LNCAP (cell line): ENCODE measurements at regions not wholly inside any gene's neighbourhood (a gene's known extent, or its start where the extent isn't known, plus 50 kb on each side); places are given as distances from the start of the nearest gene placed in this dataset.

Experiments
- TF ChIP-seq, protein P1 (sequence below): fragments of 450-650 bp; IDR thresholded peaks from 2 replicates; pipeline ENCODE4 v1.5.1; 2017; ENCODE audit warnings: mild to moderate bottlenecking

DNA sequence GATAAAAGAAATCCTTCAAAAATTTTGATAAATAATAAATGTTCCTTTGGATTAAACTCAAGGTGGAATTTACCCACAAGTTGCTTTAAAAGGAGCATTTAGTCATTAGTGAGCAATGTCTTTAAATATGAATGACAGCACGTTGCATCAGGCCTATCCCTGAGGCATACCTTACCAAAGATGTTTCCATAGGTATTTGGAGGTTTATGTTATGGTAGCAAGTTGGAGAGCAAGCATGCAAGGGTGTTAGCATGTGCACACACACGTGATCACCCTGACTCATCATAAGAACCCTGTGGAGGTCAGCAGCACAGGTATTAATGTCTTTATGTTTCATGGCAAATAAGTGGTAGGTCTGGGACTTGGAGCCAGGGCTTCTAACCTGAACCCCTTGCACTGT lies 159.9 kb downstream of the ACTR3 start:
- TF ChIP-seq, protein P1, sequence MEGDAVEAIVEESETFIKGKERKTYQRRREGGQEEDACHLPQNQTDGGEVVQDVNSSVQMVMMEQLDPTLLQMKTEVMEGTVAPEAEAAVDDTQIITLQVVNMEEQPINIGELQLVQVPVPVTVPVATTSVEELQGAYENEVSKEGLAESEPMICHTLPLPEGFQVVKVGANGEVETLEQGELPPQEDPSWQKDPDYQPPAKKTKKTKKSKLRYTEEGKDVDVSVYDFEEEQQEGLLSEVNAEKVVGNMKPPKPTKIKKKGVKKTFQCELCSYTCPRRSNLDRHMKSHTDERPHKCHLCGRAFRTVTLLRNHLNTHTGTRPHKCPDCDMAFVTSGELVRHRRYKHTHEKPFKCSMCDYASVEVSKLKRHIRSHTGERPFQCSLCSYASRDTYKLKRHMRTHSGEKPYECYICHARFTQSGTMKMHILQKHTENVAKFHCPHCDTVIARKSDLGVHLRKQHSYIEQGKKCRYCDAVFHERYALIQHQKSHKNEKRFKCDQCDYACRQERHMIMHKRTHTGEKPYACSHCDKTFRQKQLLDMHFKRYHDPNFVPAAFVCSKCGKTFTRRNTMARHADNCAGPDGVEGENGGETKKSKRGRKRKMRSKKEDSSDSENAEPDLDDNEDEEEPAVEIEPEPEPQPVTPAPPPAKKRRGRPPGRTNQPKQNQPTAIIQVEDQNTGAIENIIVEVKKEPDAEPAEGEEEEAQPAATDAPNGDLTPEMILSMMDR, result no peak

DNA sequence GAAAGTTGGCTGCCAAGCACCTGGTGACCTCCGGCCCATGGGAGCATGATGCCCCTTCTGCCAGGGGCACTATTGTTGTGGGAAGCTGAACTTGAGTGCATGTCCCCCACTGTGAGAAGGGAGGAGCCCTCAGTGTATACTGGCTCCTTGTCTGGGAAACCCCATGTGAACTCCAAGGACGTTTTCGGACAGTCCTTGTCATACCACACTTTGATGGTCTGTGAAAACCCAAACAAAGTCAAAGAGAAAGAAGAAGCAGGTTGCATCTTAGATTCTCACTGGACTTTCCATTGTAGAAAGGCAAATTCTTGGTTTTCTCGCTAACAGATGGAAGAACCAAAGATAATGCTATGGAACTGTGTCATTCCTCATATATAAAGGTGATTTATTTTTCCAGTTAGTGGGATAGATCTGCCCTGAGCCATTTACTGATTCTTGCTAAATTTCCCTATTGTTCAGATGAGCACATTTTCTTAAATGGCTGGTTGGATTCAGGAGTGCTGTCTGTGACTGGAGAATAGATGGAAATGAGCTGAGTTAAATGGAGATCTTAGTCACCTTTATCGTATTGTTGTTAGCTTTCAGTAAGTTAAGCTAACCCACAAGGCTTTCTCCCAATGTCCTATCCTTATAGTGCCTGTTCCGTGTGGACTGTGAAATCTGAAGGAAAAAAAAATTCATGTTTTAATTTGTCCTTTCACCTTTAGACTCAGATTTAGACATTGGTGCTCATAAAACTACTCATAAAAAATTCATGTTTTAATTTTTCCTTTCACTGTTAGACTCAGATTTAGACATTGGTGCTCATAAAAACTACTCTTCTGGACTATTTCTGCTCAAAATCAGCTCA lies 166.6 kb downstream of the ACTR3 start:
- TF ChIP-seq, protein P1, result no peak

DNA sequence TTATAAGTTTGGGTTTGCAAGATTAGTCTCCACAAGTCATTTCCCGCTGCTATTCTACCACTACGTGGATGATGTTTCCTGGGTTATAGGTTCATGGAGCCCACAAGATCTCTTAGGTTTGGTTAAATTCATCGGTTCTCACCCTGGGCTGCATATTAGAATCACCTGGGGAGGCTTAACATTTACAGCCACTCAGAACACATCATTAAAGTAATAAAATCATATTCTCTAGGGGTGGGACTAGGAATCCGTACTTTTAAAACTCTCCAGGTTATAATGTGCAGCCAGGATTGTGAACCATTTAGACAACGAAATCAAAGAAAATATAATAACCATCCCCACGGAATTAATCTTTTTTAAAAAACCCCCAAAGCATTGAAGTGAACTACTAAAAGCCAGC lies 167.7 kb downstream of the ACTR3 start:
- TF ChIP-seq, protein P1, result no peak

DNA sequence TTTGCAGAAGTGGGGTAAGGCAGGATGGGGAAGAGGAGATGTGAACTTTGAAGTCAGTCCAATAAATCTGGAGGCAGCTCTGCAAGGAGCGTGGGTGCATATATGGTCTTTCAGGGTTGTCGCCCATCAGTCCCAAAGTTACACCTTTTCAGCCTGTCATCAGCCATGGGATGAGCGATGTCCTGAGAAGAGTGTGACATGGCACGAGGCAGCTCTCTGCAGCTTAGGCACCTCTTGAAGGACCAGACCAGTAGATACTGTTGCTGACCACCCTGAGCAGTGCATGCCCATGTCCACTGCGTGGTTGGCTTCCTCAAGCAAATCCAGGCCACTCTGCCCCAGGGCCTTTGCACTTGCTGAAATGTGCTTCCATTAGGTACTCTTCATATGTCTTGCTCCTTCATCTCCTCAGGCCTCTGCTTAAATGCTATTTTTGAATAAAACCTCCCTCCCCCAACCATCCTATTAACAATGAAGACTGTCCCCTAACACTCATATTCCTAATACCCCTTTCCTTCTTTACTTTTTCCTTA lies 171.7 kb downstream of the ACTR3 start:
- TF ChIP-seq, protein P1, result no peak

DNA sequence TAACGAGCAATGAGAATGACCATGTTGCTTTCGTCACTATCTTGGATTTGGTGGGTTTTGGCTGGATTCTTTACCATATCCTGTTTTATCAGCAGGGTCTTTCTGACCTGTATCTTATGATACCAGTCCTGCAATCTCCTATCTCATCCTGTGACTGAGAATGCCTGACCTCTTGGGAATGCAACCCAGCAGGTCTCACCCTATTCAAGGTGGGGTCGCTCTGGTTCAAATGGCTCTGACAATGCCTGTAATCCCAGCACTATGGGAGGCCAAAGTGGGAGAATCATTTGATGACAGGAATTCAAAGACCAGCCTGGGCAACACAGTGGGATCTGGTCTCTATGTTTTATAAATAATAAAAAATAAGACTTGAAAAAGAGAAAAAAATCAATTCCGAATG lies 173.5 kb downstream of the ACTR3 start:
- TF ChIP-seq, protein P1, result no peak

DNA sequence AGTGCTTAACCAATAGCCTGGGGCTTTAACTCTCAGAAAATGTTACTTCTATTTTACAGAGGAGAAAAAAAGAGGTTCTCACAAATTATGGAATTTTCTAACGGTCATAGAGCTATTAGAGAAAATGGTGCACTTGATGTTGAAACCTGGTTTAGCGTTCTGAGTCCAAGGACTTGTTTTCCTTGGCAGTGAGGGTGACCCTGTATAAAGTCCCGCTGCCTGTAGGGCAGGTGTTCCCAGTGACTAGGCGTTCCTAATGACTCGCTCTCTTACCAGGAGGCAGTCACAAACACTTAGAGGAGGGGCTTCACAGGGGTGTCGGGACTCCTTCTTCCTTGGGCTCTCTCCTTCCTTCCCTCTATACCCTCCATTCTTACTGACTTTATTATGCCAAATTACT lies 175.8 kb downstream of the ACTR3 start:
- TF ChIP-seq, protein P1, result no peak

DNA sequence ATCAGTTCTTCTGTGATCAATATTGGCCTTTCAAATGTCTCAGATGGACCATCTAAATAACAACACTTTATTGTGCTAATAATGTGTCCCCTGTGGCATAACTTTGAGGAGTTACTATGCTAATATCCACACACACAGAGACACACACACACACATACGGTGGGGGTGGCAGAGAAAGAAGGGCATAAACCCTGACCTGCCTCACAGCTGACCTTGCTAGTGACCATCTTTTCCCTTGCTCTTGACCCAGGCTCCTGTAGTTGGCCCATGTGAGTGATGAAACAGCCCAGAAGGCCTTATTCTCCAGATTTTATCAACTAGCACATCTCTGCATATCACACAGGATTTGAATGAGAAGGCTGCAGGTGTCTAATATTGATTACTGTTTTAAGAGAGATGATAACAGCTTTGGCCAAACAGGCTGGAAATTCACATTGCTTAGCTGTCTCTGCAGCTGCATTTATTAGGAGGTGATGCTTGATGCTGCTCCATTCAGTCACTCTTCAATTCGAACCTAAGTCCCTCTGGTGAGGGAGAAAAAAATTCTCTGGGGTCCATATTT lies 176.4 kb downstream of the ACTR3 start:
- TF ChIP-seq, protein P1, result no peak
